Esophagus muscularis mucosa (tissue), 4 donors: ENCODE measurements at regions not wholly inside any gene's neighbourhood (a gene's known extent, or its start where the extent isn't known, plus 50 kb on each side); places are given as distances from the start of the nearest gene placed in this dataset.

Source experiments
- DNase-seq: peaks from one replicate; pipeline ENCODE4 v3.0.0-alpha.2; 2017; ENCODE audit errors: extremely low spot score
- H3K27ac ChIP-seq, 4 donors: fragments of 200-600 bp; sonication (generic); replicated peaks in 1 of 4; 1 replicate in 3 of 4; 2 replicates in 1 of 4; pipeline ENCODE4 v1.5.1; 2016 to 2019; ENCODE audit warnings: mild to moderate bottlenecking in 1 of 4
- H3K27me3 ChIP-seq, 4 donors: fragments of 200-600 bp; sonication (generic); one replicate each; pipeline versions ENCODE4 v1.5.1 to v1.6.0; 2016 to 2019
- H3K36me3 ChIP-seq, 4 donors: fragments of 200-600 bp; sonication (generic); one replicate each; pipeline ENCODE4 v1.5.1; 2016 to 2019
- H3K4me1 ChIP-seq, 4 donors: fragments of 200-600 bp; sonication (generic); one replicate each; pipeline ENCODE4 v1.5.1; 2016 to 2019
- H3K4me3 ChIP-seq, 4 donors: fragments of 200-600 bp; sonication (generic); 1 replicate in 2 of 4; 2 replicates in 2 of 4; pipeline ENCODE4 v1.5.1; 2016 to 2019; ENCODE audit warnings: mild to moderate bottlenecking in 4 of 4, moderate library complexity in 1 of 4
- H3K9me3 ChIP-seq, 4 donors: fragments of 200-600 bp; sonication (generic); 1 replicate in 3 of 4; 2 replicates in 1 of 4; pipeline ENCODE4 v1.5.1; 2016 to 2019
- CTCF ChIP-seq, 3 experiments: fragments of 200-600 bp in 2 of 3; fragments of 450-650 bp in 1 of 3; sonication (generic) in 2 of 3; IDR thresholded peaks; one replicate each; pipeline ENCODE4 v1.5.1; 2017 to 2019; ENCODE audit warnings: antibody characterized with exemption in 3 of 3, mild to moderate bottlenecking in 2 of 3, moderate library complexity in 1 of 3
- EP300 ChIP-seq: sonication (generic); formaldehyde crosslinking; IDR thresholded peaks from one replicate; pipeline ENCODE4 v1.6.1; 2017; ENCODE audit warnings: antibody characterized with exemption
- POLR2A ChIP-seq: fragments of 450-650 bp; IDR thresholded peaks from one replicate; pipeline ENCODE4 v1.6.1; 2017; ENCODE audit warnings: antibody characterized with exemption, moderate library complexity, mild to moderate bottlenecking, low read depth
- POLR2AphosphoS5 ChIP-seq, 2 donors: sonication (generic); formaldehyde crosslinking; IDR thresholded peaks; one replicate each; pipeline ENCODE4 v1.6.1; 2017; ENCODE audit warnings: antibody characterized with exemption in 2 of 2
- whole genome bisulfite sequencing: methylation state at CpG from one replicate; pipeline ENCODE4 v1.1.5; 2018; 5-methylcytosine and 5-hydroxymethylcytosine counted together
- intact Hi-C: fragments of 100-400 bp; cut with DNase I; formaldehyde crosslinking; loops from one replicate; pipeline ENCODE4 v1.15.1; 2023

DNA sequence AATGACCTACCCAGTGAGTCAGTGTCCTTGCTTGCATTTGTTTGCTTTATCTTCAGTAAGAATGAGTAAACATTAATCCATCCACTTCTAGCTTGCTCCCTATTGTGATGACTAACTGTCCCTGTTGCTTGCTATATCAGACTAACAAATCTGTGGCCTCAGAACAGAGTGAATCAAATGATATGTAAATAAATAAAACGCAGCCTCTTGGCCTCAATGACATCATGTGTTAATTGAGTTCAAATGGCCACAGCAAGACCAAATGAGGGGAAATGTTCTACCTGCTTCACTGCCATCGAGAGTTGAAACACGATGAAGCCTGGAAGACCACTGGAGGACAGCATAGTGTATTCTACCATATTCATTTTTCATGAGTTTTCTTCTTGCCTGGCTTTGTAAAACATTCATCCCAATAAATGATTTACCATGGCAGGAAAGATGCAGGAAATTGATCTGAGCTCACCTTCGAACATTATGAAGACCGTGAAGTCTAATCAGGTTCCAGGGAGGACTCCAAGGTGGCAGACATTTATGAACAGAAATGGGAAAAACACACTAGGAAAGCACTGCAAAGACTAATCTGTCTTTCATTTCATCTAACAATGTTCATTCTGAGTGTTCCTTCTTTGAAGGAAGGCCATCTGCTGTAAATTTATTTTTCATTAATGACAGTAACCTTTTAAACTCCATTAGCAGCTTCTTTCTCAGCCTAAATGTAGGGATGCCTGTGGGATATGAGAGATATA is 1144.5 kb downstream of the TUSC7 start:
- no peak overlapping the region for H3K27ac ChIP-seq
- no peaks in the 10 kb centered on the region for H3K4me1 ChIP-seq
- no peak for DNase-seq
- no peak overlapping the region for H3K4me3 ChIP-seq
- TF ChIP-seq POLR2AphosphoS5 (IDR thresholded peaks at IDR 0.05): no peak
- no peak for TF ChIP-seq CTCF (IDR thresholded peaks at IDR 0.05)
- TF ChIP-seq POLR2A: no peak
- TF ChIP-seq EP300: no peak
- H3K27me3 ChIP-seq: no peaks in the 10 kb centered on the region
- intact Hi-C loops: no loop called here
- H3K9me3 ChIP-seq: no peaks in the 10 kb centered on the region
- no peaks in the 10 kb centered on the region for H3K36me3 ChIP-seq
- WGBS: 71% methylated on average over 5 of the region's 5 CpGs

DNA sequence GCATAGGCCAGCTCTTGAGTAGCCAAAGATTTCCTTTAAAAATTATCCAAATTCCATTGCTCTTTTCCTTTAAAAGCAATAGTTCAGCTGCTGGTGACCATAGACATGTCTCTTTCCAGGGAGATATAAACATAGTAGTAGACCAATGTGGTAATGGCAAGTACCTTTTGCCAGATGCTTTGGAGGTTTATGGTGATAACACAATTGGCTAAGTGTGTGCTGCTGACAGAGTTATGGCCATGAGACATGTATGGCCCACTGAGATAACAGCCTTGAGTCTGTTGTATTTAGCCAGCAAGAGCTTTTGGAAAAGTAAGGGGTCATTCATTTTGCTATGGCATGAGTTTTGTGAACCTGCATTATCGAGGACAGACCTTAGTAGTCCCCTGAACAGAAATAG is 1146.8 kb downstream of the TUSC7 start:
- intact Hi-C loops: no loop called here
- Histone ChIP-seq H3K4me3 (no peak overlapping the region), H3K9me3 (no peaks in the 10 kb centered on the region), H3K4me1 (no peaks in the 10 kb centered on the region), H3K27ac (no peak overlapping the region), H3K27me3 (no peaks in the 10 kb centered on the region), H3K36me3 (no peaks in the 10 kb centered on the region)
- DNase-seq: no peak
- 94% methylated on average over 1 of the region's 1 CpG for WGBS
- TF ChIP-seq CTCF (IDR thresholded peaks at IDR 0.05) (no peak), POLR2AphosphoS5 (IDR thresholded peaks at IDR 0.05) (no peak), POLR2A (no peak), EP300 (no peak)

DNA sequence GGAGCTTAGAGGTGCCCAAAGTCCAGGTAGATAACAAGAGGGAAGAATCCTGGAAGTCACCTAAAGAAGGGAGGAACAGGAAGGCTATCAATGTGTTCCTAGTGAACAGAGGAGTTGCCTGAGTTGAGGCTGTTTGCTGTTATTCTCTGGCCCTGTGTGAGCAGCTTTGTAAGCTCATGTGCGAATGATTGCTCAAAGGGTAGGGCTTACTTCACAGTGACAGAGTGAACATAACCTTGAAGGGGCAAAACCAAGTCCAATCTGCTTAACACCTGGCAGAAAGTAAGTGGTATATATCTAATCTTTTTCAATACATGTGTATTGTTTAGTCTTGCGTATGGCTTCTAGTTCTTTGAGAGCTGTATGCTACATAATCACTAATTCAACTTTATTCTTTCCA is 1153.6 kb downstream of the TUSC7 start:
- Histone ChIP-seq H3K9me3 (no peaks in the 10 kb centered on the region), H3K4me1 (no peaks in the 10 kb centered on the region), H3K27me3 (no peaks in the 10 kb centered on the region), H3K4me3 (no peak overlapping the region), H3K27ac (no peak overlapping the region), H3K36me3 (no peaks in the 10 kb centered on the region)
- WGBS: 100% methylated on average over 2 of the region's 2 CpGs
- intact Hi-C loops: no loop called here
- DNase-seq: no peak
- TF ChIP-seq CTCF (IDR thresholded peaks at IDR 0.05): no peak
- no peak for TF ChIP-seq POLR2A
- no peak for TF ChIP-seq EP300
- no peak for TF ChIP-seq POLR2AphosphoS5 (IDR thresholded peaks at IDR 0.05)

DNA sequence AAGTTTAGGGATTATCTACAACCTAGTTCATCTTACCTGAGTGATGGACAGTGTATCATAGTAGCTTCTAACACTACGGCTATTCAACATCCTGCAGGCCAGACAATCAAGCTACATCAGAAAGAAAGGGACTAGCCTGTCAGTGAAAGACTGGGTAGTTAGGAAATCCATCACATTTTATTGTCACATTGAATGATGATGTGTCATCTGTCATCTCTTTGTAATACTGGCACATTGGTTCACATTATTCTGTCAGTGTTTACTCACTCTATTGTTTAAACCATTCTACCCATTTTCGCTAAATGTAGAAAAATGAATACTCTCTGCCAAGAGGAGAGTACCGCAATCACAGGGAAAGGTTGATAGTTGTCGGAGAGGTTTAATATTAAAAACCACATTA is 1155.8 kb downstream of the TUSC7 start:
- H3K4me1 ChIP-seq: no peaks in the 10 kb centered on the region
- no peak for TF ChIP-seq POLR2A
- TF ChIP-seq POLR2AphosphoS5 (IDR thresholded peaks at IDR 0.05): no peak
- no peak for TF ChIP-seq EP300
- TF ChIP-seq CTCF (IDR thresholded peaks at IDR 0.05): no peak
- 86% methylated on average over 4 of the region's 4 CpGs for WGBS
- H3K27me3 ChIP-seq: no peaks in the 10 kb centered on the region
- no peak overlapping the region for H3K27ac ChIP-seq
- no peaks in the 10 kb centered on the region for H3K36me3 ChIP-seq
- no peaks in the 10 kb centered on the region for H3K9me3 ChIP-seq
- DNase-seq: no peak
- intact Hi-C loops: no loop called here
- no peak overlapping the region for H3K4me3 ChIP-seq

DNA sequence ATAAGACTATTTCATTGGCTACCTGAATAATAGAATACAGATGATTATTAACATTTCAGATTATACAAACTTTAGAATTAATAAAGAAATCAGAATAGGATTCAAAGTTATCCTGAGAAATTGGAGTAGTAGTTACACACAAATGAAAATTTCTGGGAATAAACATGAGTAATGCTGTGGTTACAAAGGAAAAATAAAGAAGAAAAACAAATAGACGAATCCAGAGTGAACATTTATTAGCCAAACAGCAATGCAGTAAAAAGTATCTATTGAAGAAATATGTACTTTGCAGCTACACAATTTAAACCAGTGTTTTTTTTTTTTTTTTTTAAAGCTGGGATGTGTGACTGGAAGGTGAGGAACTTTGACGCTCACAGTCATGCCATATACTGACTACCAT is 1159.2 kb downstream of the TUSC7 start:
- intact Hi-C loops: no loop called here

More for the DNA sequence above, 1159.2 kb downstream of the TUSC7 start:
- Histone ChIP-seq H3K9me3 (no peaks in the 10 kb centered on the region), H3K27ac (no peak overlapping the region), H3K27me3 (no peaks in the 10 kb centered on the region), H3K4me3 (no peak overlapping the region), H3K36me3 (no peaks in the 10 kb centered on the region), H3K4me1 (no peaks in the 10 kb centered on the region)
- WGBS: 84% methylated on average over 2 of the region's 2 CpGs
- TF ChIP-seq POLR2A (no peak), POLR2AphosphoS5 (IDR thresholded peaks at IDR 0.05) (no peak), EP300 (no peak), CTCF (IDR thresholded peaks at IDR 0.05) (no peak)
- DNase-seq: no peak
